ENCODE measurements at regions not wholly inside any gene's neighbourhood (a gene's known extent, or its start where the extent isn't known, plus 50 kb on each side); places are given as distances from the start of the nearest gene placed in this dataset.

DNA sequence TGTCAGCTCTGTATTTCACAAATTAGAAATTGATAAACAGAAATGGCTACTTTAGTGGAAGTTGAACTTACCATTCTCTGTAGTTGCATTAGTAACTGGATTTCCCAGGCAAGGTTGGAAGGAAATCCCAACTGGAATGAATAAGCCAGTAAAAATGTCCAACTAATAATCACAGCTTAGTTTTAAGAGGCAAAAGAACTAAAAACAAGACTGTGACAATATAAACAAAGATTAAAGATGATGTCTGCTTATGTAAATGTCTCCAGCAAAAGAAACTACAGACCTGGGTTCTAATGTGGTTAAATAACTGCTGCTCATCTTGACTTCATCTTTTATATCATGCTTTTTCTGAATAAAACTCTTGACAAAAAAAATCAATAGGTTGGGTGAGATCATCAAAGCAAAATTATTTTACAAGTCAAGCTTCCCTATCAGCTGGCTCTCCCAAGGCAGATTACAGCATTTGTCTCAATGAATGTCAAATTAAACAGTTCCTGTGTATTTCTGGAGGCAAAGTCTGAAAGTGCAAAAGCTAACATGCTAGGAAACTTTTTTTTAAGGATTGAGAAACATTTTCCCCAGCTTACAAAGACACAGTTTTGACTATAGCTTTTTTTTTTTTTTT lies 62.3 kb upstream of the HMHB1 start:
- no peak overlapping the region for H3K4me2 ChIP-seq
- H3K9me2 ChIP-seq (replicated peaks; ENCODE audit: insufficient read depth): no peaks in the 10 kb centered on the region
- no peak overlapping the region for H3K4me3 ChIP-seq
- H2AFZ ChIP-seq: no peak overlapping the region
- no peaks in the 10 kb centered on the region for H3K9me3 ChIP-seq (ENCODE audit: low read depth)
- TF ChIP-seq EZH2phosphoT487 (IDR thresholded peaks at IDR 0.05; ENCODE audit: low read depth, severe bottlenecking, unreplicated experiment) (no peak), EZH2 (IDR thresholded peaks at IDR 0.05; ENCODE audit: borderline replicate concordance) (no peak)
- TF ChIP-seq, protein P1, sequence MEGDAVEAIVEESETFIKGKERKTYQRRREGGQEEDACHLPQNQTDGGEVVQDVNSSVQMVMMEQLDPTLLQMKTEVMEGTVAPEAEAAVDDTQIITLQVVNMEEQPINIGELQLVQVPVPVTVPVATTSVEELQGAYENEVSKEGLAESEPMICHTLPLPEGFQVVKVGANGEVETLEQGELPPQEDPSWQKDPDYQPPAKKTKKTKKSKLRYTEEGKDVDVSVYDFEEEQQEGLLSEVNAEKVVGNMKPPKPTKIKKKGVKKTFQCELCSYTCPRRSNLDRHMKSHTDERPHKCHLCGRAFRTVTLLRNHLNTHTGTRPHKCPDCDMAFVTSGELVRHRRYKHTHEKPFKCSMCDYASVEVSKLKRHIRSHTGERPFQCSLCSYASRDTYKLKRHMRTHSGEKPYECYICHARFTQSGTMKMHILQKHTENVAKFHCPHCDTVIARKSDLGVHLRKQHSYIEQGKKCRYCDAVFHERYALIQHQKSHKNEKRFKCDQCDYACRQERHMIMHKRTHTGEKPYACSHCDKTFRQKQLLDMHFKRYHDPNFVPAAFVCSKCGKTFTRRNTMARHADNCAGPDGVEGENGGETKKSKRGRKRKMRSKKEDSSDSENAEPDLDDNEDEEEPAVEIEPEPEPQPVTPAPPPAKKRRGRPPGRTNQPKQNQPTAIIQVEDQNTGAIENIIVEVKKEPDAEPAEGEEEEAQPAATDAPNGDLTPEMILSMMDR (IDR thresholded peaks at IDR 0.05; ENCODE audit: poor library complexity): no peak
- no peaks in the 10 kb centered on the region for H3K79me2 ChIP-seq
- H3K4me1 ChIP-seq (ENCODE audit: insufficient read depth): no peaks in the 10 kb centered on the region
- no peaks in the 10 kb centered on the region for H4K20me1 ChIP-seq (ENCODE audit: insufficient read depth, poor library complexity, severe bottlenecking)
- H3K36me3 ChIP-seq (replicated peaks; ENCODE audit: insufficient read depth, low read depth): no peaks in the 10 kb centered on the region
- no peaks in the 10 kb centered on the region for H3K27me3 ChIP-seq
- peak; percentile 17 for DNase-seq (ENCODE audit: low spot score)
- no peak overlapping the region for H3K27ac ChIP-seq

DNA sequence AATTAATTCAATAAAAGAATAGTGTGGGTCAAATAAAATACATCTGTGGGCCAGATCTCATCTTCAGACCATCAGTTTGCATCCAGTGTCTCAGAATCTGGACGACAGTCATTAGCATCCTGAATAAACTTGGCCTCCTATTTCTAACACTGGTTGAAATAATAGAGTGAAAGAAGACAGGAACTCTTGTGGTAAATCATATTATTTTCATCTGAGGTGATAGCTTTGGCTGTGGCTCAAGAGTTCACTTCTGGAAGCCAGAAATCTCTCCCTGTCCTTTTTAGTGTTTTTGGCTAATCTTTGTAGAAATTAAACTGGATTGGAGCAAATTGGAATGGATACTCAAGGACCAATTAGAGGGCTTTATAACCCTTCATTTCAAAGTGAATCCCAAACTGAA lies 63.4 kb upstream of the HMHB1 start:
- TF ChIP-seq, protein P1 (IDR thresholded peaks at IDR 0.05; ENCODE audit: poor library complexity): no peak
- TF ChIP-seq EZH2 (IDR thresholded peaks at IDR 0.05; ENCODE audit: borderline replicate concordance) (no peak), EZH2phosphoT487 (IDR thresholded peaks at IDR 0.05; ENCODE audit: low read depth, severe bottlenecking, unreplicated experiment) (no peak)
- Histone ChIP-seq H3K4me1 (ENCODE audit: insufficient read depth) (no peaks in the 10 kb centered on the region), H3K9me3 (ENCODE audit: low read depth) (no peaks in the 10 kb centered on the region), H3K9me2 (replicated peaks; ENCODE audit: insufficient read depth) (no peaks in the 10 kb centered on the region), H2AFZ (no peak overlapping the region), H3K36me3 (replicated peaks; ENCODE audit: insufficient read depth, low read depth) (no peaks in the 10 kb centered on the region), H3K27ac (no peak overlapping the region), H4K20me1 (ENCODE audit: insufficient read depth, poor library complexity, severe bottlenecking) (no peaks in the 10 kb centered on the region), H3K4me3 (no peak overlapping the region), H3K4me2 (no peak overlapping the region), H3K27me3 (no peaks in the 10 kb centered on the region), H3K79me2 (no peaks in the 10 kb centered on the region)
- DNase-seq (ENCODE audit: low spot score): no peak
- 78% methylated on average over 1 of the region's 1 CpG for WGBS (ENCODE audit: low lambda C conversion rate, missing lambda C conversion rate)

DNA sequence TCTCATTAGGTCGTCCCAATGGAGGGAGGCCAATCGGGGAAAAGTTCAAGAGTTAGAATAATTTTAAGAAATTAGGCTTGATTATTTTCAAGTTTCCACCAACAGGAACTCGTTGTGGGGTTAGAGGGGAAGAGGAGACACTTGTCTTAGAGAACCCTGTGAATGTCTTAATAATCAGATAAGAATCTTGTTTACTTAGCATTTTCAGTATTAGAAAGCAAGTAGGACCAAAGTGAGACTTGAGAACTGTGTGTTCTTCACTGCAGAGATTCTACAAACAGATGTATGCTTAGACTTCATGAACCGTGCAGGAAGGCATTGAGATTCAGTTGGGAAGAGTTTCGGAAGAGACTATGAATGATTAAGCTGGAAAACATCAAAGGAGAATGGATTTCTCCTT lies 69.0 kb upstream of the HMHB1 start:
- no peak for TF ChIP-seq EZH2 (IDR thresholded peaks at IDR 0.05; ENCODE audit: borderline replicate concordance)
- TF ChIP-seq, protein P1 (IDR thresholded peaks at IDR 0.05; ENCODE audit: poor library complexity): no peak
- TF ChIP-seq EZH2phosphoT487 (IDR thresholded peaks at IDR 0.05; ENCODE audit: low read depth, severe bottlenecking, unreplicated experiment): no peak
- 79% methylated on average over 5 of the region's 5 CpGs for WGBS (ENCODE audit: low lambda C conversion rate, missing lambda C conversion rate)
- no peaks in the 10 kb centered on the region for H3K9me2 ChIP-seq (replicated peaks; ENCODE audit: insufficient read depth)

More for the DNA sequence above, 69.0 kb upstream of the HMHB1 start:
- H3K9me3 ChIP-seq (ENCODE audit: low read depth): no peaks in the 10 kb centered on the region
- DNase-seq (ENCODE audit: low spot score): no peak
- no peaks in the 10 kb centered on the region for H3K79me2 ChIP-seq
- H3K4me2 ChIP-seq: no peak overlapping the region
- H3K27ac ChIP-seq: no peak overlapping the region
- H2AFZ ChIP-seq: no peak overlapping the region
- no peak overlapping the region for H3K4me3 ChIP-seq
- H3K27me3 ChIP-seq: no peaks in the 10 kb centered on the region
- H3K4me1 ChIP-seq (ENCODE audit: insufficient read depth): no peaks in the 10 kb centered on the region
- no peaks in the 10 kb centered on the region for H4K20me1 ChIP-seq (ENCODE audit: insufficient read depth, poor library complexity, severe bottlenecking)
- H3K36me3 ChIP-seq (replicated peaks; ENCODE audit: insufficient read depth, low read depth): no peaks in the 10 kb centered on the region

All from hepatocyte (in vitro differentiated cells).